Ovary (tissue), 3 donors: ENCODE measurements at regions not wholly inside any gene's neighbourhood (a gene's known extent, or its start where the extent isn't known, plus 50 kb on each side); places are given as distances from the start of the nearest gene placed in this dataset.

ENCODE experiments used
- POLR2A ChIP-seq: fragments of 450-650 bp; IDR thresholded peaks from one replicate; pipeline ENCODE4 v1.6.1; 2017; ENCODE audit warnings: antibody characterized with exemption, mild to moderate bottlenecking, moderate library complexity
- TF ChIP-seq, protein P1 (sequence below), 3 donors: fragments of 450-650 bp in 2 of 3; fragments of 200-600 bp in 1 of 3; IDR thresholded peaks; one replicate each; pipeline versions ENCODE4 v1.5.1 to v1.8.0; 2016 to 2022; ENCODE audit warnings: antibody characterized with exemption in 3 of 3, mild to moderate bottlenecking in 1 of 3
- donor health status: DM: no; HTN: no; CAD: no.

DNA sequence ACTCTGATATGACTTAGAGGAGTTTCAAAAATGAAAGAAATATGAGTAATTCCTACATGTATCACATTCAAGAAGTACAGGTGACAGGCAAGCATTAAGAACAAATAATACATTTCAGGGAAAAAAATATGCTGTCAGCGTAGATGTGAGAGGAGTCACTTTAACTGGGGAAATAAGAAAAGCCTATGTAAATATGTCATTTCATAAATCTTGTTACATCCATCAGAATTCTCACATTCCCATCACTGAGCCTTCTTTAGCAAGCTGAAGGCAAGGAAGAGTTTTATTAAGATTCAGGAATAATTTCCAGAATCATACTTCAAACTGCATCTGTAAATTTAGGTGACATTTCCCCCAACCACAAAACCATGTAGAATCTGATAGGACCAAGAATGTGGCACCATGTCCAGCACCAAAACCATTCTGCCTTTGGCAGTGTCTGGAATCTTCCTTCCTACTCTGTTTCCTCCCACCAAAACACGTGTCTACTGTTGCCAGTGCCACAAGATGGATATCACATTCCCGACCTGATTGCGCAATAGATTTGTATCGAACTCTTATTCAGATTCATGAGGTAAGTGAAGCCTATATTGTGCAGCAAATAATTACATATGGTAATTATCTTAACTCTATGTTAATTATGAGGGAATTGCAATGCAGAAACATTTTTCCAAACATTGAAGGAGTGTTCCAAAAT, 690.9 kb downstream of the ISL1 start:
- TF ChIP-seq, protein P1, sequence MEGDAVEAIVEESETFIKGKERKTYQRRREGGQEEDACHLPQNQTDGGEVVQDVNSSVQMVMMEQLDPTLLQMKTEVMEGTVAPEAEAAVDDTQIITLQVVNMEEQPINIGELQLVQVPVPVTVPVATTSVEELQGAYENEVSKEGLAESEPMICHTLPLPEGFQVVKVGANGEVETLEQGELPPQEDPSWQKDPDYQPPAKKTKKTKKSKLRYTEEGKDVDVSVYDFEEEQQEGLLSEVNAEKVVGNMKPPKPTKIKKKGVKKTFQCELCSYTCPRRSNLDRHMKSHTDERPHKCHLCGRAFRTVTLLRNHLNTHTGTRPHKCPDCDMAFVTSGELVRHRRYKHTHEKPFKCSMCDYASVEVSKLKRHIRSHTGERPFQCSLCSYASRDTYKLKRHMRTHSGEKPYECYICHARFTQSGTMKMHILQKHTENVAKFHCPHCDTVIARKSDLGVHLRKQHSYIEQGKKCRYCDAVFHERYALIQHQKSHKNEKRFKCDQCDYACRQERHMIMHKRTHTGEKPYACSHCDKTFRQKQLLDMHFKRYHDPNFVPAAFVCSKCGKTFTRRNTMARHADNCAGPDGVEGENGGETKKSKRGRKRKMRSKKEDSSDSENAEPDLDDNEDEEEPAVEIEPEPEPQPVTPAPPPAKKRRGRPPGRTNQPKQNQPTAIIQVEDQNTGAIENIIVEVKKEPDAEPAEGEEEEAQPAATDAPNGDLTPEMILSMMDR (IDR thresholded peaks at IDR 0.05), result no peak
- TF ChIP-seq POLR2A, result no peak
